ENCODE measurements at regions not wholly inside any gene's neighbourhood (a gene's known extent, or its start where the extent isn't known, plus 50 kb on each side); places are given as distances from the start of the nearest gene placed in this dataset.
"Not testable (repeated sequence)": the region's sequence is repeated elsewhere in the genome, so short reads cannot be mapped to it uniquely, and the experiment has no call there.

DNA sequence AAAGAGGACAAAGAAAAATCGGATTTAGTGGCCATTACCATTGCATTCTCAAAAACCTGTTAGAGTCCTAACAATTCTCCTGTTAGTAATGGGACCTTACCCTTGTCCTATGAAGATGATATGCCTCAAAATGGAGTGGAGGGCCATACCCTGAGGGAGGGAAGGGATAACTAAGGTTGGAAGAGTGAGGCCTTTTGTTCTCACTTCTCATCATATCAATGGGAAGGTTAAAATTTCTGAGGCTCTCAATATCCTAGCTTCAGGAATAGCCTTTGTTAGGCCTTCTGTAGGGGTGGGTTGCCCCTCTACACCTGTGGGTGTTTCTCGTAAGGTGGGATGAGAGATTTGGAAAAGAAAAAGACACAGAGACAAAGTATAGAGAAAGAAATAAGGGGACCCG, 109.4 kb upstream of the SGIP1 start:
- DNase-seq (ENCODE audit: low read depth) = not testable (repeated sequence)

DNA sequence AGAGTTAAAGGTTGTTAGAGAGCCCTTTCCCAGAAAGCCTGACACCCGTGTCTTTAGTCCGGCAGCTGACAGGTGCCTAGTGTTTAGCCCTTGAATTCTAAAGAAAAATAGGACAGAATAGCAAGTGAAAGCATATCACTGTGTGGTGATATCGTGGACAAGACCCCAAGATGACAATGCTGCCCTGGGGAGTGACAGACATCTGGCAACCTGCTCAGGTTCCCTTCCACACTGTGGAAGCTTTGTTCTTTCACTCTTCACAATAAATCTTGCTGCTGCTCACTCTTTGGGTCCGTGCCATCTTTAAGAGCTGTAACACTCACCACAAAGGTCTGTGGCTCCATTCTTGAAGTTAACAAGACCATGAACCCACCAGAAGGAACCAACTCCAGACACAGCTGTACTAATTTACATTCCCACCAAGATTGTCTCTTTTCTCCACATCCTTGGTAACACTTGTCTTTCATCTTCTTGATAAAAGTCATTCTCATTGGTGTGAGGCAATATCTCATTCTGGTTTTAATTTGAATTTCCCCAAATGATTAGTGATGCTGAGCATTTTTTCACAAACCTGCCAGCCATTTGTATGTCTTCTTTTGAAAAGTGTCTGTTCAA, 107.6 kb upstream of the SGIP1 start:
- DNase-seq (ENCODE audit: low read depth) = no peak

DNA sequence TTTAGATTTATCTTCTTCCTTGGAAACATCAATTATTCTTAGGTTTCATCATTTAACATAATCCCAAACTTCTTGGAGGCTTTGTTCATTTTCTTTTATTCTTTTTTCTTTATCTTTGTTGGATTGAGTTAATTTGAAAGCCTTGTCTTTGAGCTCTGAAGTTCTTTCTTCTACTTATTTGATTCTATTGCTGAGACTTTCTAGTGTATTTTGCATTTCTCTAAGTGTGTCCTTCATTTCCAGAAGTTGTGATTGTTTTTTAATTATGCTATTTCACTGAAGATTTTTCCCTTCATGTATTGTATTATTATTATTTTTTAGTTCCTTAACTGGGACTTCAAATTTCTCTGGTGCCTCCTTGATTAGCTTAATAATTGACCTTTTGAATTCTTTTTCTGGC, 103.1 kb upstream of the SGIP1 start:
- not testable (repeated sequence) for DNase-seq (ENCODE audit: low read depth)

- DNase-seq (ENCODE audit: low read depth) = no peak
These were observed 102.0 kb upstream of the SGIP1 start for GRCh38 chr1:66431999-66432398.

DNA sequence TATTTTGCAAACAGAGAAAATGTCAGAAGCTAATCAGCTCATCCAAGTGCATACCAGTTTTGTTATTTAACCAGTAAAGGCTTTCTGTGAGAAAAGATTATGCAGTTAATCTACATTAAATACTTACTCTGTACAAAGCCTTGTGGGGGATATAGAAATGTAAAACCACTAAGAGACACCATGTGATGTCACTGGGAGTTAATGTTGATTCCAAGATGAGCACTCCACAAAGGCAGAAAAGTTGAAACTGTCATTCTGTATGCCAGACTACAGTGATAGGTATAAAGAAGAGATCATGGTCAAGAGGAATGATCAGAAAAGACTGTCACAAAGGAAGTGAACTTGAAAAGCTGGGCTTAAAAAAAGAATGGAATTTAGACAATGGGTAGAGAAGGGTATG, 100.3 kb upstream of the SGIP1 start:
- no peak for DNase-seq (ENCODE audit: low read depth)

DNA sequence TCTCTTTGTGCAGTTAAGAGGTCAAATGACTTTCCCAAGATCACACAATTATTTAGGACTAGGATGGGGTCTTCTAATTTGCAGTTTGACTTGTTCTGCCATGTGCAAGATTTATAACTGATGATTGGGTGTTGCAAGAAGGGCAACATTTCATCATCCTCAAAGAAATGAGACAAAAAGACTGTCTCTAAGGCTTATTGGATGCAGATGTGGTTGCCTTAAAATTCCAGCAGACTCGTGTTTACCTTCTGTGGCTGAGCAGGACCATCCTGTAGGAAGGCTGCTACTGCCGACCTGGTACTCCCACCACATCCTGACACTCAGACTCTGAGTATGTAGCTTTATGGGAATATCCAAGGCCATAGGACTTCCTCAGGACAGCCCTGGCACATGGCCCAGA, 99.9 kb upstream of the SGIP1 start:
- no peak for DNase-seq (ENCODE audit: low read depth)

GRCh38 chr1:66435541-66435940, 98.4 kb upstream of the SGIP1 start:
- DNase-seq (ENCODE audit: low read depth) = no peak

DNA sequence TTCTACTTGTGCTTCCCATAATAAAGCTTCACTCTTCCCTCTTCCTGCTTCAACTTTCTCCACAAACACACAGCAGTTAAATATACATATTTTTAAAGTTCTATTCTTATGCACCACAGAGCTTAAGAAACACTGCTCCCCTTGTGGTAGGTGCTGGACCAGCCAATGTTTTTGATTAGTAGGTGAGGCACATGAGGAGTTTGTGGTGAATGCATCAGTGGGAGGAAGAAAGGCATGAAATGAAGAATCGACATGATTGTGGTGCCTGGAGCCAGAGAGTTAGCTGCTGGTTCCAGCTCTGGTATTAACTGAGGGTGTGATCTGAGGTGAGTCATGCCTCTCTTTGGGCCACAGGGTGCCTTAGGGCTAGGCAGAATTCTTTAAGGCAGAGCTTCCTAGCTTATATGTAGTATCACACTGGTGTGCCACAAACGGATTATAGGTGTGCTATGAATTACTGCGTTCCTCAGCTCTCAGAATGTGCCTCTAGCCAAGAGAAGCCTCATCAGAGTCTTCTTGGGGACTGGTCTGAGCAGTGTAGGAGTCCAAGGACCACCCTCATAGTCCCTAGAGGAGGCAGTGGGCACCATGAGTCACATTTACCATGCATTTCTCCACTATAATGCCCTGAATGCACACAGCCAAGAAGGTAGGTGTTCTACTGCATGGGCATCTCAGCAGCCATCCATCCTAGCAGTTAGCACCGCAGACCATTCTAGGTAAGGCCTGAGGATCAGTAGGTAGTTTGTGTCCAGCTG, 97.4 kb upstream of the SGIP1 start:
- DNase-seq (ENCODE audit: low read depth) = peak; percentile 73

DNA sequence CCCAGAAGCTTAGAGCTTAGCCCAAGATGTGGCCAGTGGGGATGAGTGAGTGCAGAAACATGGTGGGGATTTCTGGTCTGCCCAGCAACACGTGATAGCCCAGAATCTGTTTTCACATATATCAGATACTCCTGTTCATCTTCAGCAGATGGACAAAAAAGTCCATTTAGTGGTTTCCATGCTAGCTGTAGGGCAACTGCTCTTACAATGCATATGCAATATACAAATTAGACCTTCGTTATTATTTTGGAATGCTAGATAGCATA, 96.9 kb upstream of the SGIP1 start:
- DNase-seq (ENCODE audit: low read depth) = no peak

GRCh38 chr1:66438062-66438461, 95.9 kb upstream of the SGIP1 start:
- DNase-seq (ENCODE audit: low read depth) = no peak

DNA sequence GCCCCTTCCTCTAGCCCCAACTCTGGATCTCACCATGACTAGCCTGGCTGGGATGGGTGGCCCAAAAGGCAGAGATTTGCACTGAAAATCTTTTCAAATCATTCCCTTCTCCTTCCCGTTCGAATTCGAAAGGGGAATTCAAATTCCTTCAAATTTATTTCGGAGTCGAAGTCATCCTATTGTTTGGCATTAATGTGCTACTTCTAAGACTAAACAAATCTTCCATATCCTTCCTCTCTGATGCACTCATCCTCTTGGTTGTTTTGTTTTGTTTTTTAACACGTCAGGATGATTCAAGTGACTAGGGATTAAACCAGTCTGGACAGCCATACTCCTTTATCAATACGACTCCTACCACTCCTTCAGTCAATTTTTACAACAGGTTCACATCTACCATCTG, 95.5 kb upstream of the SGIP1 start:
- no peak for DNase-seq (ENCODE audit: low read depth)

GRCh38 chr1:66439031-66439740, 94.8 kb upstream of the SGIP1 start:
- no peak for DNase-seq (ENCODE audit: low read depth)

DNA sequence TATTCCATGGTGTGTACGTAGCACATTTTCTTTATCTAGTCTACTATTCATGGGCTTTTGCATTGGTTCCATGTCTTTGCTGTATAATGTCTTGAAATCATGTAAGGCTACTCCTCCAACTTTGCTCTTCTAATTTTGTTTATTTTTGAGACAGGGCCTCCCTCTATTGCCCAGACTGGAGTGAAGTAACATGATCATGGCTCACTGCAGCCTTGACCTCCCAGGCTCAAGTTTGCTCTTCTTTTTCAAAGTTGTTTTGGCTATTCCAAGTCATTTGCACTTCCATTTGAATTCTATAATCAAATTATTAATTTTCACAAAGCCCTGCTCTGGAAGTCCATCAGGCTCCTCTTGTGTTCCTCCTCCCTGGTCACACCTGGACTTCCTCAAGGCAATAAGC, 90.2 kb upstream of the SGIP1 start:
- DNase-seq (ENCODE audit: low read depth) = no peak

DNA sequence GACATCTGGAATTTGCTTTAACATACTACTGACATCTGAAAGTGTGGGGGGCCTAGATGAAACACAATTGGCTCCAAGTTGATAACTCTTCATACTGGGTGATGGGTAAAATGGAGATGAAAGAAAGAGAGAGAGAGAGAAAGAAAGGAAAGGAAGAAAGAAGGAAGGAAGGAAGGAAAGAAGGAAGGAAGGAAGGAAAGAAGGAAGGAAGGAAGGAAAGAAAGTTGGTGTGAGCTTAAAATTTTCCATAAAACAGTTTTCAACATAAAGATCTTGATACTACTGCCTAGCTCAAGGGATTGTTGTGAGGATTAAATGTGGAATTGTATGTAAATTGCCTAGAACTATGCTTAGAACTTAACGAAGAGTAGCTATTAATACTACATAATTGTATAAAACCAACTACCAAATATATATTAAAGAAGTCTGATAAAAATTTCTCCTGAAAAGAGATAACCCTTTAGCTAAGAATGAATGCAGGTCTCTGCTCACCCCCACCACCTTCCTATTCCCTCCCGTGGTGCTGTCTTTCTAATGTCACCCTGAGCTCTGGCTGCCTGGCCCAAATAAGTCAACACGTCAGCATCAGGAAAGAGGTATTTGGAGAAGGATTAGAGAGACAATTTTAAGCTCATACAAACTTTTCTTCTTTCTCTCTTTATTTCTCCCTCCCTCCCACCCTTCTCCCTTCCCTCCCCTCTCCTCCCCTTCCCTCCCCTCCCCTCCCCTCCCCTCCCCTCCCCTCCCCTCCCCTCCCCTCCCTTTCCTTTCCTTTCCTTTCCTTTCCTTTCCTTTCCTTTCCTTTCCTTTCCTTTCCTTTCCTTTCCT, 89.3 kb upstream of the SGIP1 start:
- DNase-seq (ENCODE audit: low read depth) = no peak

DNA sequence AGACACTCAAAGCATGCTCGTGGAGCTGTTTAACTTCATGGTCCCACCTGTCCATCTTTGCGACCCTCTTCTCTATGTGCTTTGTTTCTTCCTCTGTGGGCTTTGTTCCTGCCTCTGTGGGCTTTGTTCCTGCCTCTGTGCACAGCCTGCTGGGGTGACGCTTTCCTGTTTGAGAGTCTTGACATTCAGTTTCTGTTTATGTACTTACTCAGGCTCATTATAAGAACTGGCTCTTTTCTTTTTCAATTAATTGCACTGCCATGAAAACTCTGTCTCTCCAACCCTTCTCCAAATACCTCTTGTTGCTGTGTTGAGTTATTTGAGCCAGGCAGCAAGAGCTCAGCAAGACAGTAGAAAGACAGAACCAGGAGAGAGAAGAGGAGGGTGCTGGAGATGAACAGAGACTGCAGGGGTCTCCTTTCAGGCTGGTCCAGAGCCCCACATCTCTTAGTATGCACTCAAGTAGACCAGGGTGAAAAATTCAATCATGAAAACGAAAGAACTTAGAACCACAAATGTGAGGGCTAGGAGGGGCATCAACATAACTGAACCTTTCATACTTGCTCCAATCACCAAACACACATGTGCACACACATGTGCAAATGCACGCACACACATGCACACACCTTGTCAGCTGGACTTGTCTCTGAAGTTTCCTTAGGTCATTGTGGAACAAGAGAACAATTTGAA, 88.3 kb upstream of the SGIP1 start:
- no peak for DNase-seq (ENCODE audit: low read depth)

DNA sequence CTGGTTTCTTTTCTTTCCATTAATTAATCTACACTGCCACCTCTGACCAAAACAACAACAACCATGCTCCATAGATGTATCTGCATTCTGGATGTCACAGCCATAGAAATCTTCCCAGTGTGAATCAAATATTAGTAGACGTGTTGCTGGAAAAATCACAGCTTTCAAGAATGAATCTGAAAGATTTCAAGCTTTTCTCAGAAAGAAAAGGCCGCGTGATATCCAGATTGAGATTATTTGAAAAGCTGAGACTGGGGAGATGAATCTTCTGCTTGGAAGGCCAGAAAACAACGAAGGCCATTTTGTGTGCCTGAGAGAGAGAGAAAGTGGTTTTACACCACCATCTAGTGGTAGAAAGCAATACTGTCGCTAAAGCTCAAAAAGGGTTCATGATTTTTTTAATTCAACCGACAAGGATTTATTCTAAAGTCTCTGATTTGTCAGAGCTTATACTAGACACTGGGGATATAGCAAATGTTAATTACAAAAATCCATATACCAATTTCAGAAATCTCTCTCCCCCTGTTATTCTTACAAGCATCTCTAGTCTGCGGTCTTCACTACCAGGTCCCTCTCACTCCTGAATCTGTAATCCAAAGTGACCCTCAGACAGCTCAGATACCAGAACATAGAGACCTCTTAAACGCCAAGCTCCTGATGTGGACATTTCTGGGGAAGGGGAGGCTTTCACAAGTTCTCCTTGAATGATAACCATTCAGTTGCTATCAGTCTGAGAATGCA, 87.5 kb upstream of the SGIP1 start:
- peak; percentile 74 for DNase-seq (ENCODE audit: low read depth)

DNA sequence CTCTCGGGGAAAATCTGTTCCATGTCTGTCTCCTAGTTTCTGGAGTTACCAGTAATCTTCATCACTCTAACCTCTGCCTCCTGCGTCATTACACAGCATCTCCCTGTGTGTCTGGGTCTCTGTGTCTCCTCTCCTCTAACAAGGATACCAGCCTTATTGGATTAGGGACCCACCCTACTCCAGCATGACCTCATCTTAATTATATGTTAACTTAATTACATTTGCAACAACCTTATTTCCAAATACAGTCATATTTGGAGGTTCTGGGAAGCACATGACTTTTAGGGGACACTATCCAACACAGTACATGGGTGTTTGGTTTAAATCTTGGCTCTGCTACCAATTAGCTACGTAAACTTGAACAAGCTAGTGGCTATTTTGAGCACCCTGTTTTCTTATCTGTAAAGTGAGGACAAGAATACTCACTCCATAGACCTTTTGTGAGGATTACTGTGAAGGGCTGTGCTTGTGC, 83.9 kb upstream of the SGIP1 start:
- no peak for DNase-seq (ENCODE audit: low read depth)

DNA sequence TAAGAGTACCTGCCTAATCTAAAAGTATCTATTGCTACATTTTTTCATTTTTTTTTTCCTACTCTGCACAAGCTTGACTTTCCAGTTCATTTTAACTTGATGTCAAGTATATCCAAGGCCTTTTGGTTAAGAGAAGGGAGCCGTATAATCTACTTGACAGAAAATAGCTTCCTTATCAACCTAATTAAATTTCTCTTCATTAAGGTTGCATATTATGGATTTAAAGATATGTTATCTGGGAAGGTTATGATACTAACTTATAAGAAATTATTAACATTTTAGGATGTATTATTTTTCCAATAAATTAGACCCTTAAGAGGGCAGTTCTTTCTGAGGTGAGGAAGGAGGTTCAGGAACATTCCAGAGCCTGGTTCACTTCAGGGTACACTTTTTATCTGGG, 83.1 kb upstream of the SGIP1 start:
- no peak for DNase-seq (ENCODE audit: low read depth)

GRCh38 chr1:66452162-66452561, 81.8 kb upstream of the SGIP1 start:
- DNase-seq (ENCODE audit: low read depth) = no peak

DNA sequence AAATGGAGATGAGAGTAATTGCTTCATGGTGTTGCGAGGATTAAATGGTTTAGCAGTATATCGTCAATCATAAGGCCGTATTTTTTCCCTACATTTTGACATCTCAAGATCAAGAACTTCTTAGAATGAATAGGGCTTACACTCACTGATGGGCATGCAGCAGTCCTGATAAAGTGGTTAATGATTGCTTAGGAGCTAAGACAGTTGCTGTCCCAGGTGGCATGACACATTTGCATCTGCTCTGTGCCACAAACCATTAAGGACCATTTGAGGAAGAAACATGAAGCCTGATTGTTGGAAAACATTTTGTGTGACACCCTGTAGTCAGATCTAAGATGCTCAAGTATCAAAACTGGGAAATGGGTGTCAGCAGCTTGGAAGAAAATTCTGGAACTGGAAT, 81.0 kb upstream of the SGIP1 start:
- no peak for DNase-seq (ENCODE audit: low read depth)

GRCh38 chr1:66455446-66455845, 78.5 kb upstream of the SGIP1 start:
- no peak for DNase-seq (ENCODE audit: low read depth)

Measured in HS-27A (cell line).